A549 (cell line): ENCODE measurements at regions not wholly inside any gene's neighbourhood (a gene's known extent, or its start where the extent isn't known, plus 50 kb on each side); places are given as distances from the start of the nearest gene placed in this dataset.

ENCODE experiments used
- TF ChIP-seq, protein P1 (sequence below): fragments of >200 bp; sonication (Bioruptor Twin); formaldehyde crosslinking; IDR thresholded peaks from 3 replicates; pipeline ENCODE4 v1.5.1; 2016
- TF ChIP-seq, protein P2 (sequence below): IDR thresholded peaks from 2 replicates; pipeline ENCODE4 v1.6.1; 2012

DNA sequence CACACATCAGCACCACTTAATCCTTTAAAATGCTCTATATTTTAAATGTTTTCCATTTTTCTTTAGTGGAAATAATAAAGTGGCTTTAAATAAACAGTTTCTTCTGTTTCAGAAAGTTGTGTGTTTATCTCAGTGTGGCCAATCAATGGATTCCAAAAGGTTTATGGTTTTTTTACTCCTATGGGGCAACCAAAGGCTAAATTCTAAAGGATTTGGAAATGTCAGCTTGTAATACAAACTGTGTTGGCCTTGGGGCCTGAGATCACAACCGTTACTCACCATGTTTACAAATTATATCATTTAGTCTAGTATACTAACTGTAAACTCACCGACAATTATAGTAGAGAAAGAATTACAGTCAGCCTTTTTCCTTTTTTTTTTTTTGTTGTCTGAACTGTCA lies 827.2 kb downstream of the EPHA4 start:
- TF ChIP-seq, protein P1, sequence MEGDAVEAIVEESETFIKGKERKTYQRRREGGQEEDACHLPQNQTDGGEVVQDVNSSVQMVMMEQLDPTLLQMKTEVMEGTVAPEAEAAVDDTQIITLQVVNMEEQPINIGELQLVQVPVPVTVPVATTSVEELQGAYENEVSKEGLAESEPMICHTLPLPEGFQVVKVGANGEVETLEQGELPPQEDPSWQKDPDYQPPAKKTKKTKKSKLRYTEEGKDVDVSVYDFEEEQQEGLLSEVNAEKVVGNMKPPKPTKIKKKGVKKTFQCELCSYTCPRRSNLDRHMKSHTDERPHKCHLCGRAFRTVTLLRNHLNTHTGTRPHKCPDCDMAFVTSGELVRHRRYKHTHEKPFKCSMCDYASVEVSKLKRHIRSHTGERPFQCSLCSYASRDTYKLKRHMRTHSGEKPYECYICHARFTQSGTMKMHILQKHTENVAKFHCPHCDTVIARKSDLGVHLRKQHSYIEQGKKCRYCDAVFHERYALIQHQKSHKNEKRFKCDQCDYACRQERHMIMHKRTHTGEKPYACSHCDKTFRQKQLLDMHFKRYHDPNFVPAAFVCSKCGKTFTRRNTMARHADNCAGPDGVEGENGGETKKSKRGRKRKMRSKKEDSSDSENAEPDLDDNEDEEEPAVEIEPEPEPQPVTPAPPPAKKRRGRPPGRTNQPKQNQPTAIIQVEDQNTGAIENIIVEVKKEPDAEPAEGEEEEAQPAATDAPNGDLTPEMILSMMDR, result no peak
- TF ChIP-seq, protein P2, sequence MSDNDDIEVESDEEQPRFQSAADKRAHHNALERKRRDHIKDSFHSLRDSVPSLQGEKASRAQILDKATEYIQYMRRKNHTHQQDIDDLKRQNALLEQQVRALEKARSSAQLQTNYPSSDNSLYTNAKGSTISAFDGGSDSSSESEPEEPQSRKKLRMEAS, result no peak
